HCT116 (cell line): ENCODE measurements at regions not wholly inside any gene's neighbourhood (a gene's known extent, or its start where the extent isn't known, plus 50 kb on each side); places are given as distances from the start of the nearest gene placed in this dataset.

Experiments
- ATAC-seq: fragments of 200-7000 bp; cut with Tn5 transposase; 2 replicates; pipeline ENCODE4 v1.9.1; 2020; ENCODE audit warnings: mild to moderate bottlenecking, moderate library complexity
- BruUV-seq: library from RNA; stranded (reverse); fragments of 400-500 nt; replicated peaks from 2 replicates; lab custom pipeline; 2021; lab: Mats Ljungman, UMichigan
- CTCF ChIA-PET: fragments of 300-600 bp; sonication (Branson Sonifier 250); formaldehyde crosslinking; loops from one replicate; lab custom pipeline; 2021; ENCODE audit warnings: antibody characterized with exemption; lab: Charles Lee
- POLR2A ChIA-PET: fragments of 300-600, 350-600 bp; sonication (Branson Sonifier 250); formaldehyde crosslinking; loops from one replicate; lab custom pipeline; 2021; ENCODE audit warnings: antibody characterized with exemption; lab: Charles Lee
- RAD21 ChIA-PET, 2 experiments: fragments of 300-600 bp; sonication (Branson Sonifier 250); formaldehyde crosslinking; loops; one replicate each; lab custom pipeline; 2023; ENCODE audit warnings: low total read pairs in 2 of 2; ENCODE audit not compliant: uncharacterized antibody in 2 of 2, unreplicated experiment in 2 of 2, low non-redundant PET in 1 of 2; lab: Charles Lee
- DNase-seq: peaks from one replicate; pipeline ENCODE4 v3.0.0-alpha.2; 2010; ENCODE audit warnings: low read depth, low spot score
- H2AFZ ChIP-seq: fragments of 200-600 bp; shearing (Covaris generic), sonication (generic); 2 replicates; pipeline ENCODE4 v1.6.1; 2017; ENCODE audit warnings: low read depth, mixed run types, mixed read lengths, antibody characterized with exemption, low read length; ENCODE audit not compliant: poor library complexity, severe bottlenecking
- H3K27ac ChIP-seq: 2 replicates; pipeline ENCODE4 v1.5.1; 2012; ENCODE audit warnings: low read depth, low read length
- H3K27me3 ChIP-seq: fragments of 200-600 bp; sonication (generic); 2 replicates; pipeline ENCODE4 v1.6.1; 2016; ENCODE audit warnings: mixed run types, low read length, mixed read lengths; ENCODE audit not compliant: insufficient read depth
- H3K36me3 ChIP-seq, 2 experiments: fragments of 200-500 bp in 1 of 2; fragments of 200-600 bp in 1 of 2; sonication (Bioruptor generic) in 1 of 2; sonication (generic) in 1 of 2; 2 replicates each; pipeline versions ENCODE4 v1.5.1 to v1.6.1; 2014 to 2016; ENCODE audit warnings: low read length in 2 of 2, inconsistent platforms in 1 of 2, mixed read lengths in 1 of 2, mixed run types in 1 of 2; ENCODE audit not compliant: insufficient read depth in 2 of 2, control insufficient read depth in 1 of 2
- H3K4me1 ChIP-seq, 2 experiments: fragments of 200-600 bp in 1 of 2; sonication (generic) in 1 of 2; 2 replicates each; pipeline versions ENCODE4 v1.5.1 to v1.6.1; 2012 to 2017; ENCODE audit warnings: low read length in 2 of 2, inconsistent platforms in 1 of 2, mild to moderate bottlenecking in 1 of 2, mixed read lengths in 1 of 2, mixed run types in 1 of 2, moderate library complexity in 1 of 2; ENCODE audit not compliant: insufficient read depth in 2 of 2, control insufficient read depth in 1 of 2
- H3K4me2 ChIP-seq: fragments of 200-600 bp; sonication (generic); 2 replicates; pipeline ENCODE4 v1.6.1; 2017; ENCODE audit warnings: mixed run types, low read length, mixed read lengths
- H3K4me3 ChIP-seq, 2 experiments: fragments of 200-600 bp in 1 of 2; sonication (generic) in 1 of 2; replicated peaks in 1 of 2; 2 replicates each; pipeline ENCODE4 v1.5.1; 2011 to 2016; ENCODE audit warnings: low read length in 2 of 2, control low read depth in 1 of 2, low read depth in 1 of 2, mild to moderate bottlenecking in 1 of 2, mixed read lengths in 1 of 2, mixed run types in 1 of 2
- H3K79me2 ChIP-seq: fragments of 200-600 bp; sonication (generic); 2 replicates; pipeline ENCODE4 v1.6.1; 2017; ENCODE audit warnings: mild to moderate bottlenecking, mixed run types, low read length, moderate library complexity, mixed read lengths; ENCODE audit not compliant: insufficient read depth
- H3K9ac ChIP-seq: fragments of 200-600 bp; sonication (generic); 2 replicates; pipeline ENCODE4 v1.6.1; 2016; ENCODE audit warnings: low read length, mixed read lengths
- H3K9me2 ChIP-seq: fragments of 200-600 bp; sonication (generic), shearing (Covaris generic); 2 replicates; pipeline ENCODE4 v1.6.1; 2017; ENCODE audit warnings: mixed run types, mild to moderate bottlenecking, moderate library complexity; ENCODE audit not compliant: insufficient read depth
- H3K9me3 ChIP-seq, 2 experiments: fragments of 200-500 bp in 1 of 2; fragments of 200-600 bp in 1 of 2; sonication (Bioruptor generic) in 1 of 2; sonication (generic) in 1 of 2; 2 replicates each; pipeline ENCODE4 v1.6.1; 2014 to 2017; ENCODE audit warnings: low read length in 2 of 2, mixed read lengths in 2 of 2, inconsistent platforms in 1 of 2, low read depth in 1 of 2, mild to moderate bottlenecking in 1 of 2, mixed run types in 1 of 2, moderate library complexity in 1 of 2; ENCODE audit not compliant: control insufficient read depth in 1 of 2, insufficient read depth in 1 of 2
- H4K20me1 ChIP-seq: fragments of 200-600 bp; sonication (generic), shearing (Covaris generic); 2 replicates; pipeline ENCODE4 v1.6.1; 2017; ENCODE audit warnings: mixed run types, mild to moderate bottlenecking, moderate library complexity; ENCODE audit not compliant: insufficient read depth
- ATF3 ChIP-seq: IDR thresholded peaks from 2 replicates; pipeline ENCODE4 v1.6.1; 2012
- CEBPB ChIP-seq: IDR thresholded peaks from 2 replicates; pipeline ENCODE4 v1.6.1; 2012; ENCODE audit warnings: low read depth
- FOSL1 ChIP-seq: IDR thresholded peaks from 2 replicates; pipeline ENCODE4 v1.6.1; 2012; ENCODE audit warnings: low read depth
- JUND ChIP-seq: IDR thresholded peaks from 2 replicates; pipeline ENCODE4 v1.6.1; 2012
- POLR2AphosphoS5 ChIP-seq: IDR thresholded peaks from 2 replicates; pipeline ENCODE4 v1.6.1; 2011; ENCODE audit warnings: mild to moderate bottlenecking, low read depth, low read length, moderate library complexity
- RAD21 ChIP-seq: IDR thresholded peaks from 2 replicates; pipeline ENCODE4 v1.6.1; 2012; ENCODE audit warnings: low read depth, mild to moderate bottlenecking
- REST ChIP-seq: IDR thresholded peaks from 2 replicates; pipeline ENCODE4 v1.6.1; 2012; ENCODE audit warnings: low read depth
- SIN3A ChIP-seq: IDR thresholded peaks from 2 replicates; pipeline ENCODE4 v1.6.1; 2012; ENCODE audit warnings: low read depth
- YY1 ChIP-seq: IDR thresholded peaks from 2 replicates; pipeline ENCODE4 v1.6.1; 2011; ENCODE audit warnings: low read length, low read depth, moderate library complexity, mild to moderate bottlenecking; ENCODE audit not compliant: insufficient replicate concordance; ENCODE audit errors: extremely low read depth
- ZBTB33 ChIP-seq: IDR thresholded peaks from 2 replicates; pipeline ENCODE4 v1.6.1; 2011; ENCODE audit warnings: mild to moderate bottlenecking, low read length, moderate library complexity; ENCODE audit not compliant: insufficient replicate concordance; ENCODE audit errors: extremely low read depth
- intact Hi-C: fragments of 100-400 bp; cut with micrococcal nuclease; formaldehyde crosslinking; loops from 2 replicates; pipeline ENCODE4 v1.10.0; 2022
- TF ChIP-seq, protein P1 (sequence below), 3 experiments: fragments of 200-600 bp in 1 of 3; sonication (generic) in 1 of 3; IDR thresholded peaks in 2 of 3; conservative IDR thresholded peaks in 1 of 3; 2 replicates each; pipeline ENCODE4 v1.5.1; 2012 to 2017; ENCODE audit warnings: low read depth in 2 of 3, low read length in 2 of 3, antibody characterized with exemption in 1 of 3, borderline replicate concordance in 1 of 3, control low read depth in 1 of 3, mild to moderate bottlenecking in 1 of 3, mixed read lengths in 1 of 3, mixed run types in 1 of 3, moderate library complexity in 1 of 3; ENCODE audit not compliant: insufficient read depth in 1 of 3

- intact Hi-C loops, result no loop called here
- Histone ChIP-seq H3K4me3 (no peak overlapping the region), H3K36me3 (no peaks in the 10 kb centered on the region), H3K4me1 (peaks cover 0 to 10% of the 10 kb centered on the region in 2 experiments; a peak in 1 of 4 replicates), H3K27me3 (no peaks in the 10 kb centered on the region), H3K27ac (no peak overlapping the region), H4K20me1 (no peaks in the 10 kb centered on the region), H3K9me2 (no peaks in the 10 kb centered on the region), H3K4me2 (no peak overlapping the region), H3K79me2 (no peaks in the 10 kb centered on the region), H3K9ac (no peak overlapping the region), H3K9me3 (no peaks in the 10 kb centered on the region), H2AFZ (no peak overlapping the region)
- BruUV-seq, result no TSS peak
- no peak for TF ChIP-seq REST
- no peak for TF ChIP-seq JUND
- TF ChIP-seq FOSL1, result no peak
- TF ChIP-seq POLR2AphosphoS5, result no peak
- TF ChIP-seq ATF3, result no peak
- no peak for TF ChIP-seq RAD21
- no peak for TF ChIP-seq ZBTB33
- TF ChIP-seq, protein P1, sequence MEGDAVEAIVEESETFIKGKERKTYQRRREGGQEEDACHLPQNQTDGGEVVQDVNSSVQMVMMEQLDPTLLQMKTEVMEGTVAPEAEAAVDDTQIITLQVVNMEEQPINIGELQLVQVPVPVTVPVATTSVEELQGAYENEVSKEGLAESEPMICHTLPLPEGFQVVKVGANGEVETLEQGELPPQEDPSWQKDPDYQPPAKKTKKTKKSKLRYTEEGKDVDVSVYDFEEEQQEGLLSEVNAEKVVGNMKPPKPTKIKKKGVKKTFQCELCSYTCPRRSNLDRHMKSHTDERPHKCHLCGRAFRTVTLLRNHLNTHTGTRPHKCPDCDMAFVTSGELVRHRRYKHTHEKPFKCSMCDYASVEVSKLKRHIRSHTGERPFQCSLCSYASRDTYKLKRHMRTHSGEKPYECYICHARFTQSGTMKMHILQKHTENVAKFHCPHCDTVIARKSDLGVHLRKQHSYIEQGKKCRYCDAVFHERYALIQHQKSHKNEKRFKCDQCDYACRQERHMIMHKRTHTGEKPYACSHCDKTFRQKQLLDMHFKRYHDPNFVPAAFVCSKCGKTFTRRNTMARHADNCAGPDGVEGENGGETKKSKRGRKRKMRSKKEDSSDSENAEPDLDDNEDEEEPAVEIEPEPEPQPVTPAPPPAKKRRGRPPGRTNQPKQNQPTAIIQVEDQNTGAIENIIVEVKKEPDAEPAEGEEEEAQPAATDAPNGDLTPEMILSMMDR (IDR thresholded peaks at IDR 0.05 in 2 of 3, conservative IDR thresholded peaks at IDR 0.05 in 1 of 3; ENCODE audit: borderline replicate concordance in 1 of 3, insufficient read depth in 1 of 3, low read depth in 2 of 3, low read length in 2 of 3), result no peak
- no peak for TF ChIP-seq YY1
- TF ChIP-seq SIN3A, result no peak
- no peak for TF ChIP-seq CEBPB
- ChIA-PET POLR2A (no interaction called here), RAD21 (no interaction called here), CTCF (no interaction called here)
- no peak for DNase-seq
- no peak for ATAC-seq
Measured at GRCh38 chr1:61606448-61607312, 118.3 kb downstream of the TM2D1 start.
